Thymus (tissue), 11 donors: ENCODE measurements at regions not wholly inside any gene's neighbourhood (a gene's known extent, or its start where the extent isn't known, plus 50 kb on each side); places are given as distances from the start of the nearest gene placed in this dataset.
A peak's percentile ranks its signal among the peaks of the same experiment; 100 is the strongest.

Experiments
- DNase-seq, 9 donors: peaks; one replicate each; pipeline ENCODE4 v3.0.0-alpha.2; 2013; ENCODE audit warnings: low spot score in 9 of 9, low read depth in 6 of 9, missing footprints in 1 of 9
- H3K27ac ChIP-seq, 2 donors: one replicate each; pipeline ENCODE4 v1.5.1; 2013; ENCODE audit warnings: control low read depth in 1 of 2, low read depth in 1 of 2, low read length in 1 of 2, mild to moderate bottlenecking in 1 of 2, moderate library complexity in 1 of 2
- H3K27me3 ChIP-seq, 2 donors: one replicate each; pipeline ENCODE4 v1.5.1; 2013; ENCODE audit warnings: low read length in 1 of 2; ENCODE audit not compliant: control insufficient read depth in 2 of 2, insufficient read depth in 1 of 2
- H3K36me3 ChIP-seq, 2 donors: one replicate each; pipeline ENCODE4 v1.5.1; 2013; ENCODE audit warnings: low read length in 1 of 2, mild to moderate bottlenecking in 1 of 2, moderate library complexity in 1 of 2; ENCODE audit not compliant: control insufficient read depth in 2 of 2, insufficient read depth in 2 of 2
- H3K4me1 ChIP-seq, 2 donors: one replicate each; pipeline ENCODE4 v1.5.1; 2013; ENCODE audit warnings: low read length in 2 of 2; ENCODE audit not compliant: control insufficient read depth in 2 of 2, insufficient read depth in 2 of 2
- H3K4me3 ChIP-seq, 2 donors: one replicate each; pipeline ENCODE4 v1.5.1; 2013; ENCODE audit warnings: low read length in 2 of 2, control low read depth in 1 of 2, mild to moderate bottlenecking in 1 of 2
- H3K9me3 ChIP-seq, 2 donors: one replicate each; pipeline ENCODE4 v1.5.1; 2013; ENCODE audit warnings: low read length in 1 of 2, mild to moderate bottlenecking in 1 of 2; ENCODE audit not compliant: control insufficient read depth in 2 of 2, insufficient read depth in 1 of 2
- WGBS: extraction: QIAGEN DNeasy Blood & Tissue Kit; methylation state at CpG from one replicate; pipeline ENCODE4 v1.1.7; 2013; 5-methylcytosine and 5-hydroxymethylcytosine counted together
- donor health status: healthy.

DNA sequence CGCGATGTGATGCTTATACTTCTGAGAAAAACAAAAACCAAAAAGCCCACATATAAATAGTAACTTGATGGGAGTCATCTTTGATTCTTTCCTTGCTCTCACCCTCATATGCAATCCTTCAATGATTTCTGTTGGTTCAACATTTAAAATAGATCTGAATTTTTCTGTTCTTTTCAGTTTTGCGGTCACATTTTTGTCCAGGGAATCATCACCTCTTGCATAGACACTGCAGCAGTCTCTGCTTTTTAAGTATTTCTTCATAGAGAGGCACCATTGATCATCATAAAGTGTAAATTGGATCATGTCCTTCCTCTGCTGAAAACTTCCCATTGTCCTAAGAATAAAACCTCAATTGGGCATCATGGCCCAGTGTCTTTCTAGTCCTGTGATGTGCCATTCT lies 81.1 kb upstream of the SLC4A4 start:
- Histone ChIP-seq H3K9me3 (no peaks in the 10 kb centered on the region), H3K4me3 (no peak overlapping the region), H3K4me1 (peaks cover 4 to 8% of the 10 kb centered on the region in 2 donors), H3K27ac (no peak overlapping the region), H3K27me3 (no peaks in the 10 kb centered on the region), H3K36me3 (no peaks in the 10 kb centered on the region)
- no peak for DNase-seq
- WGBS, result 66% methylated on average over 3 of the region's 3 CpGs

DNA sequence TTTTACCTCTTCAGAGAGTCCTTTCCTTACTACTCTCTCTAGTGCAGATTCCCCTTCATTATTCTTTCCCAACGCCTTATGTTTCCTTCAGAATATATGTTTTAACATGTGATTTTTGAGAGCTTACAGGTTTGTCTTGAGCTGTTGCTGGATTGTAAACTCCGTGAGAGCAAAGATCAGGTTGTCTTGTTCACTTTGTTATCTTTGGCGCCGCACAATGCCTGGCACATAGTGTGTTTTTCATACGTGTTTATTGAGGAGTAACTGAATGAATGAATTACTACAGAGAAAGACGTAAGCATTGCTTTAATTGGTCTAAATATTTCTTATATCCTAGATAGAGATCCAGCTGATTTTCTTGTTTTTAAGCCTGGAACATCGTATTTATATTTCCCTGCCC lies 80.5 kb upstream of the SLC4A4 start:
- Histone ChIP-seq H3K27ac (no peak overlapping the region), H3K27me3 (no peaks in the 10 kb centered on the region), H3K4me3 (no peak overlapping the region), H3K9me3 (no peaks in the 10 kb centered on the region), H3K36me3 (no peaks in the 10 kb centered on the region), H3K4me1 (peaks cover 4 to 8% of the 10 kb centered on the region in 2 donors)
- WGBS, result 96% methylated on average over 7 of the region's 7 CpGs
- no peak for DNase-seq

DNA sequence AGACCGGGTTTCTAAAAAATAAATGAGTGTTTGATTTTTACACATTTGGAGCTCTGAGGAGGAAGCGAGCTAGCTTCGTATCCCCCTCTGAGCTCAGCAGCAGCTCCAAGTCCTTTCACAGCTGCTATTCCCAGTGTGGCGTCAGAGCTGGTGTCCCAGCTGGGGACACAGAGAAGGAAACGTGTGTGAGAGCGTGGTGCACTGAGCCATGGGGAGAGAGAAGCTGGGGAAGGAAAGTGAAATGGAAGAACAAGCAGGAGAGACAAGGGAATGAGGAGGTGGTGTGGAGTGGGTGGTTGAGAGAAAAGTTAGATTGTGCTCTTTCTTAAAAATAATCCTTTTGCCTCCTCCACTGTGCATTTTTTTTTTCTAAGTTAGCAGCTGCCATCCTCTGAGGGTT lies 79.5 kb upstream of the SLC4A4 start:
- Histone ChIP-seq H3K4me1 (peaks cover 4 to 8% of the 10 kb centered on the region in 2 donors), H3K27ac (peak overlapping the region in 1 of 2 donors; percentile 20), H3K9me3 (no peaks in the 10 kb centered on the region), H3K4me3 (no peak overlapping the region), H3K36me3 (no peaks in the 10 kb centered on the region), H3K27me3 (no peaks in the 10 kb centered on the region)
- 98% methylated on average over 6 of the region's 6 CpGs for WGBS
- DNase-seq, result no peak

DNA sequence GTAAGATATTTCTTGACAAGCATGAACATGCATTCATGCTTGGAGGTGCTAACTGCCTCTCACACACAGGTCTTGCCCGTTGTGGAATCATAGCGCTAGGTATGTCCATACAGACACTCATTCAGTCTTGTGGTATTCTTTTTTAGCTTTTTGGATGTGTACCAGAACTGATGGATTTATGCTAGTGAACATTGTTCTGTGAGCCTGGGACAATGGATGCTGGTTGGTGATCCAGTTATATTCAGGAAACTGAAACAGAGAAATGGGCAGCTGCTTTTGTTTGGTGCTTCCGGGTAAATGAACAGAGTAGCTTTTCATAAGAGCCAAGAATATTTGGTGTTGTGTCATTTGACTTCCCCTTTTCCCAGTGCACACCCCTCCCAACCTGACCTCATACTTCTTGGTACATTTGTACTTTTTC lies 78.9 kb upstream of the SLC4A4 start:
- Histone ChIP-seq H3K27me3 (no peaks in the 10 kb centered on the region), H3K9me3 (no peaks in the 10 kb centered on the region), H3K36me3 (no peaks in the 10 kb centered on the region), H3K4me1 (peaks cover 4 to 8% of the 10 kb centered on the region in 2 donors), H3K27ac (no peak overlapping the region), H3K4me3 (no peak overlapping the region)
- 60% methylated on average over 3 of the region's 3 CpGs for WGBS
- DNase-seq, result no peak

DNA sequence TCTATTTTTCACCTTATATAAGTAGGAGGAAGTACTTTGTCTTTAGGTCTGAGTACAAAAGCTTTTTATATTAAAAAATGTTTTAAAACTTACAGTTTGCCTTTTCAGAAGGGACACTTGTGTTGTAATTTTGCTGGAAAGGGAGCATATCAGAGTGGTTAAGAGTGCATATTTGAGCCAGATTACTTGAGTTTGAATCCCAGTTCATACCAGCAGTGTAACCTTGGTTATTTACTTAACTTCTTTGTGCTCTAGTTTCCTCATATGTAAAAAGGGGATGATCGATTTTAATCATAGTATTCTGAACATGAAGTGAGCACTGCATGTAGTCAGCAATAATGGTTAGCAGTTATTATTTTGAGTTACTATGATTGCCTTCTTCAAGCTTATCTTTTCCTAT lies 78.3 kb upstream of the SLC4A4 start:
- Histone ChIP-seq H3K4me1 (peaks cover 4 to 8% of the 10 kb centered on the region in 2 donors), H3K4me3 (no peak overlapping the region), H3K27me3 (no peaks in the 10 kb centered on the region), H3K9me3 (no peaks in the 10 kb centered on the region), H3K36me3 (no peaks in the 10 kb centered on the region), H3K27ac (no peak overlapping the region)
- WGBS, result 95% methylated on average over 1 of the region's 1 CpG
- DNase-seq, result no peak

DNA sequence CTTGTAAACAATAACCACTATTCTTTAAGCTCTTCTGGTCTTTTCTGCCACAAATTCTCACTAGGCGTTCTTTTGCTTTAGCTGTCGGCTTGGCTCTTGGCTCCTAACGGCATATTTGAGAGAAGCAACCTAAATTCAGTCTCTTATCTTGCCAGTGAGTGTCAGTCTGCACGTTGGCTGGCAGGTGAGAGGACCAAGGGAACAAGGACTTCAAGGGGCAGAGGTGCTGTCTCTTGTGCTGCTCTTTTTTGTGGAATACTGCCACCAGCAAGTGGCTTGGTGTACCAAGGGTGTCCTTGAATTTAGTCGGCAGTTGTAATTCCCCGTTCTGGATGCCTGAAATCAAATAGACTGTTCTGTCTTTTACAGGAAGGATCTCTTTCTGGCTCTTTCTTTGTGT lies 77.8 kb upstream of the SLC4A4 start:
- H3K36me3 ChIP-seq, result no peaks in the 10 kb centered on the region
- H3K27me3 ChIP-seq, result no peaks in the 10 kb centered on the region
- no peak overlapping the region for H3K4me3 ChIP-seq
- DNase-seq, result no peak
- 79% methylated on average over 6 of the region's 6 CpGs for WGBS
- H3K9me3 ChIP-seq, result no peaks in the 10 kb centered on the region
- H3K27ac ChIP-seq, result no peak overlapping the region
- peaks cover 4 to 8% of the 10 kb centered on the region in 2 donors for H3K4me1 ChIP-seq

DNA sequence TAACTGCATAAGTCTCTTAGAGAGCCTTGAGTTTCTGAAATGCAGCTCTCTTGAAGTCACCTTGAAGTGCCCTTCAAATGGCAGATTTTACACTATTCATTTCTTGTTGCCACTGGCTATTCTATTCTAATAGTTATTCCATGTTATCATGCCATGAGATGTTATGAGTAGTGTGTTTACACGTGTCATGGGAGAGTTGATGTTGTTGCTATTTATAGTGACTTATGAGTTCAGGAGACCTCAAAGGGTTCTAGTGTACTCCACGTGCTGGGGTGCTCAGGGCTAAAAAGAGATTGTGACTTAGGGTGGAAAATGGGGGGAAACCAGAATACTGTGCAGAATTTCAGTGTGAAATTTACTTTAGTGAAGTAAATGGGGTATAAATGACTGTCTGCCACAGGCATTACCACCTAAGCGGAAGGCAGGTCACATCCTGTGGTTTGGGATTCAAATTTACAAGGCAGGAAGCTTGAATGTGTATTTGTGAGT lies 77.1 kb upstream of the SLC4A4 start:
- DNase-seq, result peak in 5 of 9 donors; percentile 10 to 63 (median 27)
- WGBS, result 55% methylated on average over 3 of the region's 3 CpGs
- Histone ChIP-seq H3K36me3 (no peaks in the 10 kb centered on the region), H3K4me1 (peaks cover 4 to 8% of the 10 kb centered on the region in 2 donors), H3K27ac (no peak overlapping the region), H3K27me3 (no peaks in the 10 kb centered on the region), H3K4me3 (no peak overlapping the region), H3K9me3 (no peaks in the 10 kb centered on the region)

DNA sequence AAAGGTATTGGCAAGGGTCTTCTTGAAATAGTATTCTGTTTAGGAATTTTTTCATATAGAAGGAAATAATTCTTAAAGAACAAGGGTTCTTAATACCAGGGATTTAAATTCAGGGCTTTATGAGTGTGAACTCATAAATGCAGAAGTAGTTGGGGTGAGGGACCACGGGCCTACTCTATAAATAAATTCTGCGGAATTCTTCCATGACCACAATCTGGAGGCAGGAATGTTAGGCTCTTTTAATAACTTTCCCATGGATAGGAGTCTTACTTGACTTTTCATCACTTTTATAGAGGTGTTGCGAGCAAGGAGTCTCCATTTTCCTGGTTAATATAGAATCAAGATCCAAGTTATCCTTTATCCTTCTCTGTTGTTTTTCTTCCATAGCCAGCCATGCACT lies 76.7 kb upstream of the SLC4A4 start:
- no peaks in the 10 kb centered on the region for H3K27me3 ChIP-seq
- WGBS, result 81% methylated on average over 3 of the region's 3 CpGs
- no peak overlapping the region for H3K4me3 ChIP-seq
- peaks cover 4 to 8% of the 10 kb centered on the region in 2 donors for H3K4me1 ChIP-seq
- H3K9me3 ChIP-seq, result no peaks in the 10 kb centered on the region
- no peak overlapping the region for H3K27ac ChIP-seq
- no peaks in the 10 kb centered on the region for H3K36me3 ChIP-seq
- no peak for DNase-seq

DNA sequence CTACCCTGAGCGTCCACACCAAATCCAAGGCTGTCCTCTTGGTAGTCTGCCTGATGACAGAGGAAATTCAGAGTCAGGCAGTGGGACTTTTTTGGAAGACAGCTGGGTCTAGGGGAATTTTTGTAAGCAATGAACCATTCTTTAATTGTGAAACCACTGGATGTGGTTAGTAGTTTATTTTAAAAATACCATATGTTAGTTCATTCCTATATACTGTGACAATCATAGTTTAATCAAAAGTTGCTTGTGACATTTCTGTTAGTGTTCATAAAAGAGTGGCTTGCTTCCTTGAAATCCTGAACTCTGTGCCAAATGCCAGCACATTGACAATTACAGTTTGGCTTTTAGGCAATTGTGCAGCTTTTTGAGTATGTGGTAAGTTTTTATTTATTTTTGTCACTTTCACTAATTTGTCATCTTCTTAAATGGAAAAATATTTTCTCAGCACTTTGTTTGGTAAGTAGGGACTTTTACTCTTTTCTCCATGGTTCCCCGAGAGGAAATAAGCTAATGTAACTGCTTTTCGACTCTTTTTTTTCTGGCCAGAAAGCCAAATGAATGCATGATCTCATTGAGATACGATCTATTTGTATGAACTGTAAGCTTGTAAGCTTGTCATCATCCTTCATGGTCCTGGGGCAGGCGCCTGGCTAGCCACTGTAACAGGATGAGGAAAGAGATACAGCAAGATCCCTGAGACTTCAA lies 72.6 kb upstream of the SLC4A4 start:
- DNase-seq, result no peak
- H3K36me3 ChIP-seq, result no peaks in the 10 kb centered on the region
- H3K4me1 ChIP-seq, result peaks cover 4 to 5% of the 10 kb centered on the region in 2 donors
- no peaks in the 10 kb centered on the region for H3K9me3 ChIP-seq
- no peak overlapping the region for H3K4me3 ChIP-seq
- 92% methylated on average over 5 of the region's 5 CpGs for WGBS
- no peaks in the 10 kb centered on the region for H3K27me3 ChIP-seq
- H3K27ac ChIP-seq, result no peak overlapping the region
